H1 (cell line): ENCODE measurements at regions not wholly inside any gene's neighbourhood (a gene's known extent, or its start where the extent isn't known, plus 50 kb on each side); places are given as distances from the start of the nearest gene placed in this dataset.

ENCODE experiments used
- CTCF ChIA-PET: fragments of 300-600 bp; sonication (Branson Sonifier 250); formaldehyde crosslinking; loops from one replicate; lab custom pipeline; 2021; ENCODE audit not compliant: partially characterized antibody; lab: Charles Lee
- POLR2A ChIA-PET: fragments of 300-600 bp; sonication (Branson Sonifier 250); formaldehyde crosslinking; loops from one replicate; lab custom pipeline; 2021; ENCODE audit warnings: inconsistent platforms; ENCODE audit not compliant: partially characterized antibody; lab: Charles Lee
- DNase-seq, 2 experiments: peaks; one replicate each; pipeline versions ENCODE4 v3.0.0 to v3.0.0-alpha.2; 2010 to 2022; ENCODE audit warnings: low spot score in 2 of 2, low read depth in 1 of 2, mixed read lengths in 1 of 2
- FAIRE-seq: peaks from 2 replicates; lab custom pipeline; 2011; peaks lifted over from hg19 to GRCh38; lab: Jason Lieb, UNC
- H2AFZ ChIP-seq: 2 replicates; pipeline ENCODE4 v1.8.1; 2012; ENCODE audit warnings: low read length, inconsistent platforms
- H2AK5ac ChIP-seq: 2 replicates; pipeline ENCODE4 v1.6.1; 2013; ENCODE audit warnings: low read depth, low read length
- H2BK120ac ChIP-seq: replicated peaks from 2 replicates; pipeline ENCODE3; 2013; ENCODE audit warnings: low read depth, low read length, inconsistent platforms
- H2BK12ac ChIP-seq: 2 replicates; pipeline ENCODE4 v1.6.1; 2013; ENCODE audit warnings: low read depth, low read length
- H2BK15ac ChIP-seq: 2 replicates; pipeline ENCODE4 v1.6.1; 2013; ENCODE audit warnings: low read length
- H2BK20ac ChIP-seq: 2 replicates; pipeline ENCODE4 v1.6.1; 2013; ENCODE audit warnings: low read length
- H2BK5ac ChIP-seq: 2 replicates; pipeline ENCODE4 v1.6.1; 2013; ENCODE audit warnings: low read depth, low read length
- H3K14ac ChIP-seq: 2 replicates; pipeline ENCODE4 v1.6.1; 2013; ENCODE audit warnings: inconsistent platforms; ENCODE audit not compliant: insufficient read length
- H3K18ac ChIP-seq: 2 replicates; pipeline ENCODE4 v1.6.1; 2013; ENCODE audit warnings: low read length; ENCODE audit errors: extremely low read depth
- H3K23ac ChIP-seq: 2 replicates; pipeline ENCODE4 v1.6.1; 2013; ENCODE audit warnings: inconsistent platforms; ENCODE audit not compliant: insufficient read length
- H3K23me2 ChIP-seq: 2 replicates; pipeline ENCODE4 v1.6.1; 2013; ENCODE audit warnings: low read depth, low read length
- H3K27ac ChIP-seq: 2 replicates; pipeline ENCODE4 v1.6.1; 2011; ENCODE audit warnings: low read depth, low read length, inconsistent platforms
- H3K27me3 ChIP-seq, 4 experiments: replicated peaks in 1 of 4; 1 replicate in 1 of 4; 2 replicates in 3 of 4; pipeline versions ENCODE4 v1.6.1 to v1.8.1; 2011 to 2013; ENCODE audit warnings: low read length in 3 of 4, mild to moderate bottlenecking in 3 of 4, inconsistent platforms in 2 of 4, mixed read lengths in 2 of 4, moderate library complexity in 1 of 4; ENCODE audit not compliant: control insufficient read depth in 3 of 4, insufficient read depth in 3 of 4; ENCODE audit errors: extremely low read depth in 1 of 4
- H3K36me3 ChIP-seq, 4 experiments: 2 replicates each; pipeline versions ENCODE4 v1.6.1 to v1.8.1; 2011 to 2013; ENCODE audit warnings: mild to moderate bottlenecking in 4 of 4, low read length in 3 of 4, moderate library complexity in 2 of 4, control low read depth in 1 of 4, inconsistent platforms in 1 of 4; ENCODE audit not compliant: insufficient read depth in 4 of 4, control insufficient read depth in 2 of 4
- H3K4ac ChIP-seq: replicated peaks from 2 replicates; pipeline ENCODE3; 2013; ENCODE audit warnings: low read length, low read depth, mixed read lengths, inconsistent platforms; ENCODE audit not compliant: insufficient read length
- H3K4me1 ChIP-seq, 4 experiments: replicated peaks in 1 of 4; 1 replicate in 1 of 4; 2 replicates in 3 of 4; pipeline versions ENCODE4 v1.6.1 to v1.8.1; 2011 to 2013; ENCODE audit warnings: low read length in 3 of 4, inconsistent platforms in 2 of 4, mixed read lengths in 1 of 4; ENCODE audit not compliant: insufficient read depth in 4 of 4, control insufficient read depth in 3 of 4
- H3K4me2 ChIP-seq, 2 experiments: 2 replicates each; pipeline versions ENCODE4 v1.6.1 to v1.8.1; 2011 to 2013; ENCODE audit warnings: low read depth in 2 of 2, low read length in 2 of 2, control low read depth in 1 of 2, inconsistent platforms in 1 of 2, mild to moderate bottlenecking in 1 of 2; ENCODE audit not compliant: insufficient read depth in 1 of 2
- H3K4me3 ChIP-seq, 4 experiments: fragments of 200-600, 300-600 bp in 1 of 4; sonication (generic), shearing (Covaris generic), sonication (Bioruptor Twin) in 1 of 4; 2 replicates each; pipeline versions ENCODE4 v1.5.1 to v1.8.1; 2011 to 2016; ENCODE audit warnings: low read length in 4 of 4, low read depth in 3 of 4, control low read depth in 2 of 4, inconsistent platforms in 2 of 4, mild to moderate bottlenecking in 2 of 4, mixed read lengths in 1 of 4, moderate library complexity in 1 of 4; ENCODE audit not compliant: insufficient read depth in 2 of 4; ENCODE audit errors: extremely low read depth in 1 of 4
- H3K56ac ChIP-seq: replicated peaks from 2 replicates; pipeline ENCODE3; 2013; ENCODE audit warnings: low read depth, mild to moderate bottlenecking, mixed read lengths, low read length, inconsistent platforms; ENCODE audit not compliant: insufficient read length
- H3K79me1 ChIP-seq: 2 replicates; pipeline ENCODE4 v1.6.1; 2013; ENCODE audit warnings: low read depth, low read length, control low read depth
- H3K79me2 ChIP-seq, 2 experiments: 2 replicates each; pipeline versions ENCODE4 v1.6.1 to v1.8.1; 2012 to 2013; ENCODE audit warnings: low read length in 2 of 2, mild to moderate bottlenecking in 2 of 2, inconsistent platforms in 1 of 2; ENCODE audit not compliant: insufficient read depth in 2 of 2, control insufficient read depth in 1 of 2
- H3K9ac ChIP-seq, 4 experiments: replicated peaks in 1 of 4; 1 replicate in 1 of 4; 2 replicates in 3 of 4; pipeline versions ENCODE4 v1.6.1 to v1.8.1; 2011 to 2013; ENCODE audit warnings: low read depth in 3 of 4, low read length in 3 of 4, control low read depth in 2 of 4, mild to moderate bottlenecking in 2 of 4, moderate library complexity in 2 of 4, inconsistent platforms in 1 of 4; ENCODE audit errors: extremely low read depth in 1 of 4
- H3K9me3 ChIP-seq, 2 experiments: 2 replicates each; pipeline versions ENCODE4 v1.6.1 to v1.8.1; 2012 to 2013; ENCODE audit warnings: mild to moderate bottlenecking in 2 of 2, moderate library complexity in 2 of 2, control low read depth in 1 of 2, inconsistent platforms in 1 of 2, low read depth in 1 of 2, low read length in 1 of 2, mixed read lengths in 1 of 2; ENCODE audit not compliant: insufficient read depth in 2 of 2
- H4K20me1 ChIP-seq, 2 experiments: replicated peaks in 1 of 2; 2 replicates each; pipeline versions ENCODE3 to v1.8.1; 2011 to 2013; ENCODE audit warnings: inconsistent platforms in 2 of 2, low read length in 2 of 2, mild to moderate bottlenecking in 1 of 2; ENCODE audit not compliant: insufficient read depth in 2 of 2, control insufficient read depth in 1 of 2
- H4K5ac ChIP-seq: 2 replicates; pipeline ENCODE4 v1.6.1; 2013; ENCODE audit warnings: low read length, low read depth, mixed read lengths, inconsistent platforms; ENCODE audit not compliant: insufficient read length
- H4K8ac ChIP-seq: 2 replicates; pipeline ENCODE4 v1.8.0; 2013; ENCODE audit warnings: mild to moderate bottlenecking, moderate library complexity, low read length, inconsistent platforms; ENCODE audit not compliant: insufficient read depth; ENCODE audit errors: extremely low read depth
- H4K91ac ChIP-seq: replicated peaks from 2 replicates; pipeline ENCODE3; 2013; ENCODE audit warnings: low read length, mixed read lengths, inconsistent platforms; ENCODE audit not compliant: insufficient read length
- ASH2L ChIP-seq: fragments of 200-600, 300-600 bp; sonication (generic); IDR thresholded peaks from one replicate; pipeline ENCODE4 v1.7.1; 2017; ENCODE audit warnings: low read length
- ATF2 ChIP-seq: IDR thresholded peaks from 2 replicates; pipeline ENCODE4 v1.6.1; 2012; ENCODE audit warnings: low read length, inconsistent platforms
- BACH1 ChIP-seq: IDR thresholded peaks from 2 replicates; pipeline ENCODE4 v1.6.1; 2012; ENCODE audit warnings: low read length, improper control_type of control experiment
- CBX8 ChIP-seq: fragments of 300-800, 300-1000 bp; sonication (generic); IDR thresholded peaks from 2 replicates; pipeline ENCODE4 v1.7.1; 2016; ENCODE audit warnings: low read depth, low read length, borderline replicate concordance
- CHD2 ChIP-seq: IDR thresholded peaks from 2 replicates; pipeline ENCODE4 v1.6.1; 2012; ENCODE audit warnings: low read length, improper control_type of control experiment
- GABPA ChIP-seq: IDR thresholded peaks from 2 replicates; pipeline ENCODE4 v1.6.1; 2011; ENCODE audit warnings: mild to moderate bottlenecking, low read length, moderate library complexity, borderline replicate concordance; ENCODE audit not compliant: insufficient read depth
- KDM4A ChIP-seq: IDR thresholded peaks from one replicate; pipeline ENCODE4 v1.7.1; 2012; ENCODE audit warnings: low read depth, mild to moderate bottlenecking, moderate library complexity, low read length, inconsistent platforms; ENCODE audit not compliant: severe bottlenecking
- KDM5A ChIP-seq: fragments of 200-600 bp; IDR thresholded peaks from 2 replicates; pipeline ENCODE4 v1.7.1; 2012; ENCODE audit warnings: mild to moderate bottlenecking, low read length, inconsistent platforms, mixed read lengths
- POLR2A ChIP-seq, 2 experiments: IDR thresholded peaks; 1 replicate in 1 of 2; 2 replicates in 1 of 2; pipeline ENCODE4 v1.6.1; 2011; ENCODE audit warnings: low read depth in 2 of 2, low read length in 2 of 2, mild to moderate bottlenecking in 2 of 2; ENCODE audit errors: control extremely low read depth in 1 of 2
- SIN3A ChIP-seq, 2 experiments: IDR thresholded peaks in 1 of 2; conservative IDR thresholded peaks in 1 of 2; 2 replicates each; pipeline ENCODE4 v1.6.1; 2011 to 2012; ENCODE audit warnings: low read length in 2 of 2, improper control_type of control experiment in 1 of 2, low read depth in 1 of 2, mild to moderate bottlenecking in 1 of 2
- SIX5 ChIP-seq: IDR thresholded peaks from 2 replicates; pipeline ENCODE4 v1.6.1; 2011; ENCODE audit warnings: mild to moderate bottlenecking, low read depth, low read length
- SRF ChIP-seq: IDR thresholded peaks from 2 replicates; pipeline ENCODE4 v1.6.1; 2011; ENCODE audit warnings: mild to moderate bottlenecking, low read depth, low read length, moderate library complexity
- WGBS, 2 experiments: shearing (Covaris generic) in 1 of 2; methylation state at CpG; one replicate each; pipeline versions ENCODE4 v1.1.6 to v1.1.7; 2013 to 2015; ENCODE audit warnings: low lambda C conversion rate in 2 of 2, mixed read lengths in 2 of 2, inconsistent platforms in 1 of 2, low coverage in 1 of 2, missing lambda C conversion rate in 1 of 2; ENCODE audit not compliant: insufficient replicate concordance in 2 of 2, insufficient coverage in 1 of 2, insufficient read length in 1 of 2; ENCODE audit errors: extremely low coverage in 1 of 2, missing lambda C conversion rate in 1 of 2; 5-methylcytosine and 5-hydroxymethylcytosine counted together

DNA sequence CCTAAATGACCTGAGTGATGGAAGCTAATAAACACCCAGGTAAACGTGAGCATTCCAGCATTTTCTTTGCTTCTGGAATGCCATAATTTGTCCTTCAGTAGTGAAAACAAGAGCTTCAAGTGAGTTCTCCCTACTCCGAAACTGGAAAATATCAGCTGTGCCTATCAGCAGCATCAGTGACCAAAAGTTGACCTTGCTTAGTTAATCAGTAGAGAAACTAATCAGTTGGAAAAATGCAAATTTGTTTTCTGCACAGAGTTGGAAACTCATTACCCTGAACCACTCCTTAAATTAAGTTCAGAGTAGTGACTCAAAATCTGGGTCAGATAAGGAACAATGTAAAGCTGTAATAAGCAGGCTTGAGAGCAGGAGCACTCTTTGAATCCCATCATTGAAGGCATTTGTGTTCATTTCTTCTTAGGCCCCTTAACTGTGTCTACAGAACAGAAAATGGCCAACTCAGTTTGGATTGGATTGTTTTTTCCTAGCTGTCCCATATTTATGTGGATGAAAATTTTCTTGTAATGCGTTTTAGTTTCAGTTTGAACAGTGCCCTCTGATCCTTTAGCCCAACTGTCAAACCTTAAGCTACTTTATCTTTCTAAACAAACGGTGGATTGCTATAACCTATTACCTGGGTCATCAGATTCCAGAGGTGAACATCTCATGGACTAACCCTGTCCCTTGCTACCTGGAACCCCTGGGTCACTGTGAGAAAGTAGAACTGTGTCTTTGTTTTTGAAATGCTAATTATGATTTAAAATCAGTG lies 290.4 kb downstream of the TOX3 start:
- TF ChIP-seq BACH1 (no peak), GABPA (no peak), ATF2 (no peak), SIX5 (no peak), SRF (no peak), KDM4A (no peak), CBX8 (no peak), ASH2L (no peak), SIN3A (conservative IDR thresholded peaks at IDR 0.05 in 1 of 2, IDR thresholded peaks at IDR 0.05 in 1 of 2; ENCODE audit: low read depth in 1 of 2, low read length in 2 of 2) (no peak), CHD2 (no peak), KDM5A (no peak), POLR2A (IDR thresholded peaks at IDR 0.05; ENCODE audit: control extremely low read depth in 1 of 2, low read depth in 2 of 2, low read length in 2 of 2) (no peak)

More for the DNA sequence above, 290.4 kb downstream of the TOX3 start:
- Histone ChIP-seq H4K5ac (no peak overlapping the region), H2AFZ (no peak overlapping the region; the same call in 1 of the 2 replicates), H3K4me2 (no peak overlapping the region), H3K4me1 (peaks cover 0 to 9% (median 6%) of the 10 kb centered on the region in 4 experiments; a peak in 3 of 7 replicates), H3K79me1 (no peaks in the 10 kb centered on the region), H3K23ac (no peak overlapping the region), H3K18ac (no peak overlapping the region), H3K4me3 (no peak overlapping the region), H3K27ac (no peak overlapping the region), H3K27me3 (no peaks in the 10 kb centered on the region), H3K79me2 (no peaks in the 10 kb centered on the region), H4K20me1 (no peaks in the 10 kb centered on the region), H2BK15ac (no peak overlapping the region), H3K9ac (no peak overlapping the region), H3K4ac (no peak overlapping the region), H4K8ac (no peak overlapping the region), H3K9me3 (no peaks in the 10 kb centered on the region), H3K23me2 (no peaks in the 10 kb centered on the region), H3K36me3 (no peaks in the 10 kb centered on the region), H3K14ac (no peak overlapping the region), H2AK5ac (no peak overlapping the region), H2BK5ac (no peak overlapping the region), H3K56ac (no peak overlapping the region), H2BK12ac (no peak overlapping the region), H2BK120ac (no peak overlapping the region), H4K91ac (no peak overlapping the region), H2BK20ac (no peak overlapping the region)
- POLR2A ChIA-PET = no interaction called here
- CTCF ChIA-PET = interaction anchor here (0.6 to 1.6 kb wide), 3 partner anchors 16 to 656 kb away, joined by 3 read pairs; no protein-coding TSS in a partner anchor
- FAIRE-seq (no peak), DNase-seq (no peak)
- 93% methylated on average over 4 of the region's 4 CpGs; no CpG with 5 or more reads in 1 of the 2 experiments for WGBS, 2 experiments
